ENCODE measurements at regions not wholly inside any gene's neighbourhood (a gene's known extent, or its start where the extent isn't known, plus 50 kb on each side); places are given as distances from the start of the nearest gene placed in this dataset.
"Not testable (repeated sequence)": the region's sequence is repeated elsewhere in the genome, so short reads cannot be mapped to it uniquely, and the experiment has no call there.

- TF ChIP-seq CTCF (IDR thresholded peaks at IDR 0.05; ENCODE audit: low read depth, low read length, missing control alignments) = no peak
- no peak for DNase-seq (ENCODE audit: low read depth)
- H3K4me3 ChIP-seq (ENCODE audit: low read depth, low read length) = no peak overlapping the region
Observed at GRCh38 chr10:8172604-8173003, 118.1 kb downstream of the GATA3 start.

- no peak for DNase-seq (ENCODE audit: low read depth)
- no peak overlapping the region for H3K4me3 ChIP-seq (ENCODE audit: low read depth, low read length)
- no peak for TF ChIP-seq CTCF (IDR thresholded peaks at IDR 0.05; ENCODE audit: low read depth, low read length, missing control alignments)
Observed at GRCh38 chr10:8173243-8173865, 118.9 kb downstream of the GATA3 start.

GRCh38 chr10:8173866-8174243 is 119.4 kb downstream of the GATA3 start:
- no peak for TF ChIP-seq CTCF (IDR thresholded peaks at IDR 0.05; ENCODE audit: low read depth, low read length, missing control alignments)
- no peak for DNase-seq (ENCODE audit: low read depth)
- H3K4me3 ChIP-seq (ENCODE audit: low read depth, low read length) = no peak overlapping the region

- no peak overlapping the region for H3K4me3 ChIP-seq (ENCODE audit: low read depth, low read length)
- DNase-seq (ENCODE audit: low read depth) = no peak
- TF ChIP-seq CTCF (IDR thresholded peaks at IDR 0.05; ENCODE audit: low read depth, low read length, missing control alignments) = no peak
Observed at GRCh38 chr10:8174762-8175161, 120.3 kb downstream of the GATA3 start.

GRCh38 chr10:8177526-8177925 is 123.0 kb downstream of the GATA3 start:
- DNase-seq (ENCODE audit: low read depth); H3K4me3 ChIP-seq (ENCODE audit: low read depth, low read length): not testable (repeated sequence)

- not testable (repeated sequence) for DNase-seq (ENCODE audit: low read depth); H3K4me3 ChIP-seq (ENCODE audit: low read depth, low read length)
Observed at GRCh38 chr10:8179773-8180172, 125.3 kb downstream of the GATA3 start.

GRCh38 chr10:8180360-8181109 is 126.0 kb downstream of the GATA3 start:
- no peak overlapping the region for H3K4me3 ChIP-seq (ENCODE audit: low read depth, low read length)
- no peak for DNase-seq (ENCODE audit: low read depth)
- no peak for TF ChIP-seq CTCF (IDR thresholded peaks at IDR 0.05; ENCODE audit: low read depth, low read length, missing control alignments)

GRCh38 chr10:8181496-8182157 is 127.1 kb downstream of the GATA3 start:
- no peak for TF ChIP-seq CTCF (IDR thresholded peaks at IDR 0.05; ENCODE audit: low read depth, low read length, missing control alignments)
- no peak for DNase-seq (ENCODE audit: low read depth)
- H3K4me3 ChIP-seq (ENCODE audit: low read depth, low read length) = no peak overlapping the region
